ENCODE measurements at regions not wholly inside any gene's neighbourhood (a gene's known extent, or its start where the extent isn't known, plus 50 kb on each side); places are given as distances from the start of the nearest gene placed in this dataset.
A peak's percentile ranks its signal among the peaks of the same experiment; 100 is the strongest.

DNA sequence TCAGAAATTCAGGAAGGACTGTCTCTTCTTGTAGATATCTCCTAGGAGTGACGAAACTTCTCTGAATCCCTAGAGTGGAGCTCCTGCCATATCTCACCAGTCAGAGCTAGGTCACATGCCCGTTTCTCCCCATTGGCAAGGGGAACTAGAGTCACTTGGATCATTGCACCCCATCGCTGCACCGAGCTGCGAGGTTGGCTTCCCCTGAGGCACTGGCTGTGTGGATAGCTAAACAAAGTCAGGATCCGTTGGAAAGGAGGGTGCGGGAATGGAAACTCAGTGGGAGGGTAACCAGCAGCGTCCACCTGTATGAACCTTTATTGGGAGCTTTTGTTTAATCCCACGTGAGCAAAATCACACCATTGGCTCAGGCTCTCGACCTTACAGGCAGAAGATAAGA is 283.8 kb downstream of the BRD1 start:
- no peak for DNase-seq

DNA sequence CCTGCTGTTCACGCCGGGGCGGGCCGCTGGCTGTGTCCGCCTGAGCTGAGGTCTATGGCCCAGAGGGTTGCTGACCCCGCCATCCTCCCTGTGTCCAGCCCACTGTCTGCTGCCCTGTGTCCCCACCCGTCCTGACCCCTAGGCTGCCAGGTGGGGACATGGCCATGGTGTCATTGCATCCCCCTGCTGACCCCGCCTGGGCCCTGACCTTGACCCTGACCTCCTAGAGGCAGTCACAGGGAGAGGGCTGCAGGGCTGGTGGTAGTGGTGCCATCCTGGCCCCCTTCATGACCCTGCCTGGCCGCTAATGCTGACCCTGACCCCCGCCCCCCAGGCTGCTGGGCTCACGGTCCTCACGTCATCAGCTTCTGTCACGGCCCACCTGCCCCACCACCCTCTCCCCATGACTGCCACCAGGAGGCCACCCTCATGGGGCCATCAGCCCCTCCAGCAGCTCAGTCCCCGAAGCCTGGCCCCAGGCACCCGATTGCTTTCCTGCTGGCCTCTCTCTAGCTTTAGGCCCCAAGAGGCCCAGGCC is 285.9 kb downstream of the BRD1 start:
- no peak for DNase-seq

DNA sequence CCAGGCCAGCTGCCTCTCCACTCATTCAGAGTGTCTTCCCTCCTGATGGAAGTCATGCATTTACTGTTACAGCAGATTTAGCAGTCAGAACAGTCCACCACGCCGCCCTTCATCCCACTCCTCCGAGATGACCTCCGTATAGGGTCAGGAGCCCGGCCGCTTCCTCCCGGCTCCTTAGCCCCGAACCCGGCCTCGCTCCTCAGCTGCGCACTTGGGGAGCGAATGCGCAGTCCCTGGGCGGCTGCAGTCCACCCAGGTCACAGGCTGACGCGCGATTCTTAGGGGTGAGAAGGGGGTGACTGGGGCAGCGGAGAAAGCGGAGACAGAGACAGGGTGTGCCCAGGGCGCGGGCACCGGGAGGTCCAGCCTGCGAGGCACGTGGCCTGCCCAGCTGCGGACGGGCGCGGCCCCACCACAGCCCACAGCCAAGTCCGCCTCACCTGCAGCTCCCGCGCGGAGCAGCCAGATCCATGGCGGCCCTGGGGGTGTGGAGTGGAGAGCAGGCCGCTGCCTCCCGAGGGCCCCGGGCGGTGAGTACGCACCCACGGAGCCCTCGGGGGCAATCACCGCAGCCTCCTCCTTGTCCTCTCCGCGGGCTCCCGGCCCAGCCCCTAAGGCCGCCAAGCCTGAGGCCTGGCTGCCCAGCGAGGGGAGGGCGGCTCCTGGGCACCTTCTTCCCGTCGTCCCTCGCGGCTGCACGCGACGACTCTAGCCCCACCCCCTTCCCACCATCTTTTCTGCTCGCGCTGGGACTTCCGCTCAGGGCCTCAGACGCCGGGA is 286.6 kb downstream of the BRD1 start:
- no peak for DNase-seq

DNA sequence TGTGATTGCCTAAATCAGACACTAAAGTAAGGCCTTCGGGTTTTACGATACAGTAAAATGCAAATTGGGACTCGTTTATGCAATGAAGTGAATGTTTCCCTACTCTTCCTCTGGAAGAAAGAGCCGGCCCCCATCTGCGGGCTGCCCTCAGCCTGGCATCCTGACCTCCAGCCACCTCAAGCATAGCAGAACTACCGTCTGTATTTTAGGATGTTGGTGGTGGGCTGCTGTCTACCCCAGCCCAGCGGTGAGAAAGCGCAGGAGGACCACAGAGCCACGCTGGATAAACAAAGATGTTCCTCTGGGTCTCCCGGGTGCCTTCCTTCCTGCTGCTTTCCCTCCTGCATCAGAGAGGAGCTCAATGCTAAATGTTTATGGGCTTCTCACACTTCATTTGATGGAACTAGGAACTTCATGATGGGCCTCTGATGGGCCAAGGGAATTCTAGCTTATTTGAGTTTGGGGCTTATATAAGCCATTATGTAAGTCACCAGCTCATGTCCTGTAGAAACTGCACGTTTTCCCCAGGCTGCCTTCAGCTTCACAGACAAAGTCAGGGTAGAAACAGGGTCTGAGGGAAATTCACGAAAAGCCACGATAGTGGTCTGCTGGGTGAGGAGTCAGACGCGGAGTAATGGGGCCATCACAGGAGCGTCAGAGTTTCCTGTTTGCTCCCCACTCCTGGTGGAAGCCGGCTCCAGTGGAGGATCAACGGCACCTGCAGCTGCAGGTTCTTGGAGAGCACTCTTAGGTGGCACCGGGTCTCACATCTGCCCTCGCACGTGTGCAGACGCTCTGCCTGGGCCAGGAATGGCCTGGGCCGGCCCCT is 287.4 kb downstream of the BRD1 start:
- DNase-seq = no peak

DNA sequence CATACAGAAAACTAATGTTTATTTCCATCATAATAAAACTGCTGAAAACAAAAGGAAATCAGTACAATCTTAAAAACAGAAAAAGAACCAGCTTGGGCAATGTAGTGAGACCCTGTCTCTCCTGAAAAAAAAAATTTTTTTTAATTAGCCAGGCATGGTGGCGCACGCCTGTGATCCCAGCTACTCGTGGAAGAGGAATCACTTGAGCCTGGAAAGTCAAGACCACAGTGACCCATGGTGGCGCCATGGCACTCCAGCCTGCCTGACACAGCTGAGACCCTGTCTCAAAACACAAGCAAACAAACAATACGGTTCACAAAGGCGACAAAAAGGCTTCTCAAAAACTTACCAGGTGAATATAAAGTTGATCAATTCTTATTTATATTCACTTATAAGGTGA is 289.7 kb downstream of the BRD1 start:
- no peak for DNase-seq

DNA sequence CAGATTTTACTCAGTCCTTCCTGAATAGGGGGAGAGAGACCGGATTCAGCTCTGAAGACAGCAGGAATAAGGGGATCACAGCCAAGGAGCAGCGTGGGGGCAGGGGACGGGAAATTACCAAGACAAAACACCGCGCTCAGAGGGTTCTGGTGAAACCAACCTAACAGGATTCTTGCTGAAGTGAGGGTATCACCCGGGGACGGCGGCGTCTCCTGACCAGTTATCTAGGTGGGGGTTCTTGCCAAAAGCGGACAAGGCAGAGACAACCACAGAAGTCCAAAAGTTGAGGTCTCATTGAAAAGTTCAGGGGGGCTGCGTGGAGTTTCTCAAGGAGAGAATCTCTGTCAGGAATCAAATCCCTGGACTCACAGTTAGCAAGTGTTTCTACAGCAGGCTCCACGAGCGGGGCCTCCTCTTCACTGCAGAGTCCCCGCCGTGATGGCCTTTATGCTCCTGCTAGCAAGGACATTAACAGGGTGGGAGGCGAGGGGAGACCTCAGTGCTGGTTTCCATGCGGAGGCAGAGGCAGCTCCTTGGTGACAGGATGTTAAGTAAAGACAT is 291.0 kb downstream of the BRD1 start:
- no peak for DNase-seq

DNA sequence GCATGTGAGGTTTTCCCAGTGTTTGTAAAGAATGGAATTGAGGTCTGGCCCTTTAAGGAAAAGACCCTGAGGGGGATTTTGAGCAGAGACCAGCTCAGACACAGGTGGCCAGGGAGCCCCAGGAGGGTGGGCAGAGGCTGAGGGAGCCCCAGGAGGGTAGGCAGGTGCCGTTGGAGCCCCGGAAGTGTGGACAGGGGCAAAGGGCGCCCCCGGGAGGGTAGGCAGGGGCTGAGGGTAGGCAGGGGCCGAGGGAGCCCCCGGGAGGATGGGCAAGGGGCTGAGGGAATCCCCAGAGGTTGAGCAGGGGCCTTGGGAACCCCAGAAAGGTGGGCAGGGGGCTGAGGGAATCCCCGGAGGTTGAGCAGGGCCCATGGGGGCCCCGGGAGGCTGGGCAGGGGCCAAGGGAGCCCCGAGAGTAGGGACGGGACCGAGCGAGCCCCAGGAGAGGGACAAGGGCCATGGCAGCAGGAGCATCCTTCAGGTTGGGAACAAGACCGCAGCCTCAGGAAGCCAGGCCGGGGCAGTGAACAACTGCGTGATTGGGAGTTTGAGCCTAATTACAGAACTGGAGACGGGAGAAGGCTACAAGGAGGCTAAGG is 292.0 kb downstream of the BRD1 start:
- DNase-seq = no peak

DNA sequence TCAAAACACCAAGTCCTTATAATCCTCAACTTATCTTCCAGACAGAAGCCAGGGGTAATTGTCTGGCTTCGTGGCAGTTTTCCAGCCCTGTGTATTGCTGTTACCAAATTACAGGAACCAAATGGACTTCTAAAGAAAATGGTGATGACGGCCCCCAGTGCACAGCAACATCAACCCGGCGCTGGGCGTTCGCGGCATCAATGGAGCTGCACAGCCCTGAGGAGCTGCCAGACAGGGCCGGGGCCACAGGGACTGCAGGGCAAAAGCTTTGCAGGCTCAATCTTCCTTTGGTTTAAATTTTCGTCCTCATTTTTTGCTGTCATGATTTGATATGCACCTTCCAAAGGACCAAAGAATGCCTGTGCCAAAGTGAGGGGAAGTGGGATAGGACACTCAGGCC is 292.5 kb downstream of the BRD1 start:
- no peak for DNase-seq

DNA sequence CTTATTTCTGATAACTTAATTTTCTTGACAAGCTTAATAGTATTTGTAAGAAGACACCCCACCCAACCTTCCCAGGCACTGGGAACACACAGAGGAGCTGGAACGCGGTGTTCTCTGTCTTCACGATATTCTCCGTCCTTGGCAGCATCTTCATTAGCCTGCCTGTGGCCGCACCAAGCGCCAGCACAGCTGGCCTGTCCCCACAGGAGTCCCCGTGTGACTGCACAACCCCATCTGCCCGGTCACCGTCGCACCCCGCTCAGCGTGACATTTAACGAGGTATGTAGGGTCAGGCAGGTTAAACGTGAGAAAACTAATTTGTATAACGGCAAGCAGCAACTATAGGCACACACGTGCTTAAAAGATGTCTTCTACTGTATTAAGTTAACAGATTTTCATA is 293.3 kb downstream of the BRD1 start:
- no peak for DNase-seq

DNA sequence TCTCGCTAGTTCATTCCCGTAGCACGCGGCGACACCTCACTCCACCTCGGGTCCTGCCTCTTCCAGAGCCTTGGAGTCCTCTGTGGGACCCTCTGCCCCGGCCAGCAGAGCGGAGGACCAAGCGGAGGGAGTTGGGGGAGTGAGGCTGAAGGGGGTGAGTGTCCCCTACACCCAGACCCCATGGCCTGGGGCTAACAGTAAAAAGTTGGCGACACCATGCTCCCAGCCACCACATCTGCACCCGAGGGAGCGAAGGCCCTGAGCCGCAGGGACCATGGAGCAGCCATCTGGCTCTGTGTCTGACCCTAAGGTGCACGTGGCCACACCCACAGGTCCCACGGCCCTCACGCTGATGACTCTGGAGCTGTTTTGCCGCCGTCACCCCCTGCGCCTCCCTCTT is 293.8 kb downstream of the BRD1 start:
- DNase-seq = no peak

DNA sequence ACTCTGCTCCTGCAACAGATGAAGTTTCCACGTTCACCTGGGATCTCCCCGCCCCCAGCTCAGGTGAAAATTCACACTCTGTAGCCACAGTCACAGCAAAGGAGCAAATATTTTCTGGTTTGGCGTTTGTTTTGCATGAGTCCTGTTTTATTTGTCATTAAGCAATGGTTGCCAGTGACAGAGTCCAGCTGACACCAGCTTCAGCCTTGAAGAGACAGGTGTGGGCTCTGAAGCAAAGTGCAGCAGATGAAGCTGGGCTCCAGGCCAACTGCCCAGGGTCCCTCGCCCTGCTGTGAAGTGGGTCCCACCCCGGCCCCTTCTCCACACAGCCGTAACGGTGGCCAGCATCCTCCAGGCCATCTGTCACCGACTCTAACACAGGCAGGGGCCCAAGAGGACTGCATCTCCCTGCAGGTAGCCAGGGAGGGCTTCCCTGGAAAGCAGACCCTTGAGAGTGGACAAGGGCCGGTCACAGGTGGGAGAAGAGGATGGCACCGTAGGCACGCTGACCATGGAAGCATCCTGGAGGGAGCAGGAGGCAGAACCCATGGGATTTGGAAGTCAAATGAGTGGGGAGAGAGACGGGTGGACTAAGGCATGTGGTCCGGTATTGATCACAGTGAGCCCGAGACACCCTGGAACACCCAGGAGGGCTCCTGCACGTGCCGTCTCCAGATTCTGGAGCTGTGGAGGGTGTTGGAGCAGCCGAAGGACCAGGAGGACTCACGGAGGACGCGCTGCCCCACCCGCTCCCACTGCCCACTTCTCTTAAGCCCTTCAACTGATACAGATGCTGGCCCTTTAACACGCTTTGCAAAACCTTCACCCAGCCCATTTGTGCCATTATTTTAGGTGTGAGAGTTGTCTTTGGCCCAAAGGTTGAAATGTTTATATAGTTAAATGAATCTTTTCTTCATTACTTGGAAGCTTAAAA is 294.5 kb downstream of the BRD1 start:
- DNase-seq = no peak

DNA sequence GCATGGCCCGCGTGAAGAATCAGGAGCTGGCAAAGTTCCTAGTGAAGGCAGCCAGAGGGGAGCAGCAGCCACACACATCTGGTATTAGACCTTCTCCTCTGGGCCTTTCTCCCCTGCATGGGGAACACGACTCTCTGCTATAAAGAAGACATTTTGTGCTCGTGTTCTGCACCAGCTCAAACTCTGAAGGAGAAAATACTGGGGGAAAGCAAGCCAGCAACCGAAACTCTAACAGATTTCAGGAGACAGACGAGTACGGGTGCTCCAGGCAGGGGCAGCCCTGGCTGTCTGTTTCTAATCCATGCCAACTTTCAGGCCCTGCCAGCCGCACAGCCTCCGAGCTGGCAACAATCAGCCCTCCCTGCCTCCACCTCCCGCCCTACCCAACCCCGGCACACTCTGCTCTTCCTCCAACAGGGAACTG is 296.3 kb downstream of the BRD1 start:
- DNase-seq = no peak

DNA sequence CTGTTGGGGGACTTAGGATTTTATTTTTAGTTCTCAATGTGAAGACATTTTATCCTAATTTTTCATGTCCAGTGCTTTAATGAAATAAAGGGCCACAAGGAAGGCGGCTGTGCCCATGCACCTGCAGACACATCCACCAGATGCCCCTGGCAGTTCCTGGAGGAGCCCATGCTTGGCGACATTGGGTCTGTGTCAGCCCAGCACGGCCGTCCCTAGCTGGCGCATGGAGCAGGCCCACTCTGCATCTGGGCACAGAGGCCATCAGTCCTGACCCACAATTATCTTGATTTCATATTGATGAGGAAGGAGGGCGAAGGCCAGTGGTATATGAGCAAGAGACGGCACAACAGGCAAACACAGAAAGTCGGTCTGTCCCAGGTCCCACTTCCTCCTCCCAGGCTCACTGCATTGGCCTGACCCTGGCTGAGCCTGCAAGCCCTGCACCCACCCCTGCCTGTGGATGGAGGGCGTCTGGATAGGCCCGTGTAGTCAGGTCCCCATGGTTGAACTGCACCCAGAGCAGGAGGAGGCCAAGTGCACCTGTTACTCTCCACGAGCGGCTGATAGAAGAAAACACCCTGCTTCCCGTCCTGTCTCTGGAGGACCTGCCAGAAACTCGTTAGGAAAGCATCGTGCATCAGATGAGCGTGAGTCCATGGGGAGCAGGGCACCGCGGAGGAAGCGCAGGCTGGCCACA is 296.9 kb downstream of the BRD1 start:
- DNase-seq = no peak

DNA sequence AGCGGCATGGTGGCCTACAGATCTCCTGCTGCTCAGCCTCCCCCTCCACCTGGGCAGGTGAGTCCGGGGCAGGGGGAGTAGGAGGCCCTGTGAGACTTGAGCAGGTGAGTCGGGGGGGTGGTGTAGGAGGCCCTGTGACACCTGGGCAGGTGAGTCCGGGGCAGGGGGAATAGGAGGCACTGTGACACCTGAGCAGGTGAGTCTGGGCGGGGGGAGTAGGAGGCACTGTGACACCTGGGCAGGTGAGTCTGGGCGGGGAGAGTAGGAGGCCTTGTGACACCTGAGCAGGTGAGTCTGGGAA is 299.3 kb downstream of the BRD1 start:
- DNase-seq = no peak

DNA sequence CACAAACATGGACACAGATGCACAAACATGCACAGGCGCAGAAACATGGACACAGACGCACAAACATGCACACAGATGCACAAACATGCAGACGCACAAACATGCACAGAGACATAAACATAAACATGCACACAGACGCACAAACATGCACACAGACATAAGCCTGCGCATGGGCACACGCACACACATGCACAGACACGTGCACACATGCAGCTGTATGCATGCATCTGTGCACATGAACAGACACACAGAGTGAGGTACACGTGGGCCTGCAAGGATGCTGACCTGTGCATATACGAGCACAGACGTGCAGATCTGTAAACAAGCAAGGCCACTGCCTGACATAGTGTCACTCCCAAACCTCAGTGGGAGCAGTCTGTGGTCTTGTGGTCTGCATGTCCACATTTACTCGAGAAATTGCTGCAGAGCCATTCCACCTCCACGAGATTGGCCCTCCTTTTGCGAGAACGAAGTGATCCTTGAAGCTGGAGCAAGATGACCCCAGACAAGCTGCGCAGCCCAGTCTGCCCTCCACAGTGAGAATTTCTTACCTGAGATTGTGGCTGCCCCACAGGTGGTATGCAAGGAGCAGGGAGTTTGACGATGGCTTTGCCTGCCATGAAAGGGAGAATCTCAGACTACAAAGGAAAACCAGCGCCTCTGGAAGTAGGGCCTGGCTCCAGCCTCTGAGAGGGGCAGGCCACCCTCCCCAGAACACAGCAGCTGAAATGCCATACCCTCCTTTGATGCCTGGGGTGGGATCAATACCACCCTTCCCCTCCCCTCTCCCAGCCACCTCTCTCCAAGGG is 299.9 kb downstream of the BRD1 start:
- DNase-seq = no peak

DNA sequence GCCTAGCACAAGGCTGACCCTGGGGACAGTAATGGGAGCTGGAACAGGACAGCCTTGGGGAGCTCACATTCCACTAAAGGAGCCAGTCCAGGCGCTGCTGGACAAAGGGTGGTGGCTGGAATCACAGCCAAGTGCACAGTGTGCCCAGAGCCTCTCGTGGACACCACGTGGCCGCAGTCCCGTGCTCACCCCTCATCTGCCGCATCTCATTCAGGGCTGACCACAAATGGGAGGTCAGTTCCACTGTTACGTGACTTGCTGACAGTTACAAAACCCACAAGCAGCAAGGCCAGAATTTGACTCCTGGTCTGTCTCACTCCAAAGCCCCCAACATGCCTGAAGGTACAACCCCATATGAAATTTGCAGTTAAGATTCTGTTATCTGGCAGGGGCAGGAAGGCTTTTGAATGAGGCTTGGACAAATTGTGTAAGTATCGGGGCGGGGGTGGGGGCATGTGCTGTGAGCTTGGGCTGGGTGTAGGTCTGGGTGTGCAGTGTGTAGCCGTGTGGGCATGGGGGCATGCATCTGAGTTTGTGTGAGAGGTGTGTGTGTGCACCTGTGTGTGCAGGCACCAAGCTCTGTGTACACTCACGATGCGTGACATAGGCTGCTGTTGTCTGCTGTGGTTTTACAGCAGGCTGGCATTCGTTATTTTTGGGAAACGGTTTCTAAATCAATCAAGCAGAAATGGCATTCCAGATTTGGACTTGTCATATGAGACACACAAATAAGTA is 301.7 kb downstream of the BRD1 start:
- peak in 2 of 4 experiments; percentile 10 to 27 for DNase-seq

DNA sequence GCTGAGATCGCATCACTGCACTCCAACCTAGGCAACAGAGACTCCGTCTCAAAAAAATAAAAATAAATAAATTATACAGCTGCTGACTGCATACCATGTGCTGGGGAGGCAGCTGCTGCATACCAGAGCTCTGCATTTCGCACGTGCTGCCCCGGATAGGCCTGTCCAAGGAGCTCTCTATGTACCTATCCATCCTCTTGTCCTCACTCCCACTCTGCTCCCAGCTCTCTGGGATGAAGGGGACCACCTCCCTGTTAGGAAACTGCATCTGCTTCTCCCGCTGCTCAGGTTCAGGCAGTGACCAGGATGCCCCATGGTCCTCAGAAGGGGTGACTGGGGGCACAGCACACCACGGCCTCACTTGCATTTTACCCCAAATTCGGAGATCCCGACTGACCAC is 302.3 kb downstream of the BRD1 start:
- DNase-seq = no peak

DNA sequence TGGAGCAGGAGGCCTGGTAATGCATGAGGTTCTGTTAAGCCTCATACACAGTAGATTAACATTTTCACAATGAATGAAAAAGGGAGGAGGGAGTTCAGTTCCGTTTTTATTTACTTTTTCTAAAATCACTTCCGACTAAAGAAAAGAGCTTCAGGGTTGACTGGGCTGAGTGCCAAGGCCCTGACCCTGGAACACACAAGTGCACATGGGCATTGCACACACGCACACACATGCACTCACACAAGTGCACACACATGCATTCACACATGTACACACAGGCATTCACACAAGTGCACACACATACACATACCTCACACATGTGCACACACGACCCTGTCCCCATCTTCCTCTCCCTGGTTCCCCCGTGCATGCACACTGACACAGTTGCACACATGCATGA is 303.3 kb downstream of the BRD1 start:
- DNase-seq = peak in 1 of 4 experiments; percentile 18

DNA sequence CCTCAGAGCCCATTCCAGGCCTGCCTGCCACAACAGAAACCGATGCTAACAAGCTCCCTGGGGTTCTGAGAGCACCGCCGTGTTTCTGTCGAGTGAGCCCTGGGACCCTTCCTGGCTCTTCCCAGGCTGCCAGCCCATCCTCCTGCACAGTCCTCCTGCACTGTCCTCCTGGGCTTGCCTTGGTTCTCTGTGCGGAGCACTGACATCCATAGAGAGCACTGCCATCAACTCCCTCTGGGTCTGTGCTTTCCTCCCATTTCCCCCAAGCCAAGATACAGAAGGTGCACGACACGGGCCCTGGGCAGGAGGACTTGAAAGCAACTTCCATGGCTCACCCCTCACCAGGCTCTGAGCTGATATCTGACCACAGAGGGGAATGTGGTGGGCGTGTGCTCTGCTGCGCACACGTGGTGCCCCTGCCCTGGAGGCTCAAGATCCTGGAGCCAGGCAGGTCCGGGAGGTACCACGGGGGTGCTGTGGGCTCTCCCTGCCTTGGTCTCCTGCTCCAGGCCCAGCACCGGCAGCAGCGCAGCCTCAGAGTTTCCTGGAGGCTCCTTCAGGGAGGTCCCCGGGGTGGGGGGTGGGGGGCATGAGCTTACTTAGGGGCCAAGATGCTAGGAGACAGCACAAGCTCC is 304.2 kb downstream of the BRD1 start:
- DNase-seq = no peak
